Liver (tissue), 8 donors: ENCODE measurements at regions not wholly inside any gene's neighbourhood (a gene's known extent, or its start where the extent isn't known, plus 50 kb on each side); places are given as distances from the start of the nearest gene placed in this dataset.

Source experiments
- DNase-seq: peaks from one replicate; pipeline ENCODE4 v3.0.0-alpha.2; 2017; ENCODE audit warnings: low spot score
- H3K27ac ChIP-seq, 2 donors: one replicate each; pipeline ENCODE4 v1.7.0; 2013; ENCODE audit warnings: inconsistent platforms in 2 of 2, low read length in 2 of 2, control low read depth in 1 of 2, low read depth in 1 of 2, mild to moderate bottlenecking in 1 of 2
- H3K27me3 ChIP-seq, 4 donors: one replicate each; pipeline versions ENCODE4 v1.6.1 to v1.7.0; 2013; ENCODE audit warnings: low read length in 3 of 4, inconsistent platforms in 1 of 4, mild to moderate bottlenecking in 1 of 4, moderate library complexity in 1 of 4; ENCODE audit not compliant: control insufficient read depth in 4 of 4, insufficient read depth in 4 of 4
- H3K36me3 ChIP-seq, 4 donors: one replicate each; pipeline versions ENCODE4 v1.6.1 to v1.7.0; 2013; ENCODE audit warnings: low read length in 3 of 4, mild to moderate bottlenecking in 3 of 4, low read depth in 1 of 4, moderate library complexity in 1 of 4; ENCODE audit not compliant: control insufficient read depth in 4 of 4, insufficient read depth in 3 of 4
- H3K4me1 ChIP-seq, 4 donors: one replicate each; pipeline versions ENCODE4 v1.6.1 to v1.7.0; 2013; ENCODE audit warnings: low read length in 3 of 4, mild to moderate bottlenecking in 3 of 4, moderate library complexity in 1 of 4; ENCODE audit not compliant: control insufficient read depth in 4 of 4, insufficient read depth in 4 of 4
- H3K4me3 ChIP-seq, 3 donors: one replicate each; pipeline versions ENCODE4 v1.6.1 to v1.7.0; 2013; ENCODE audit warnings: low read length in 3 of 3, control low read depth in 1 of 3, low read depth in 1 of 3, mild to moderate bottlenecking in 1 of 3
- H3K9ac ChIP-seq, 2 donors: one replicate each; pipeline ENCODE4 v1.7.0; 2013; ENCODE audit warnings: low read length in 2 of 2, mild to moderate bottlenecking in 2 of 2, moderate library complexity in 2 of 2, control low read depth in 1 of 2, low read depth in 1 of 2
- H3K9me3 ChIP-seq, 4 donors: one replicate each; pipeline versions ENCODE4 v1.6.1 to v1.7.0; 2013; ENCODE audit warnings: low read length in 3 of 4; ENCODE audit not compliant: control insufficient read depth in 4 of 4
- ATF3 ChIP-seq: IDR thresholded peaks from 2 replicates; pipeline ENCODE4 v1.6.1; 2016; ENCODE audit warnings: antibody characterized with exemption
- CTCF ChIP-seq: fragments of 150-350 bp; IDR thresholded peaks from 2 replicates; pipeline ENCODE4 v1.5.1; 2017; ENCODE audit warnings: improper control_type of control experiment, low read depth, low read length; ENCODE audit not compliant: missing input control
- EGR1 ChIP-seq, 2 donors: IDR thresholded peaks; 2 replicates each; pipeline ENCODE4 v1.6.1; 2016 to 2018; ENCODE audit warnings: antibody characterized with exemption in 2 of 2, low read depth in 2 of 2
- FOXA1 ChIP-seq: IDR thresholded peaks from 2 replicates; pipeline ENCODE4 v1.6.1; 2016; ENCODE audit warnings: antibody characterized with exemption
- FOXA2 ChIP-seq: IDR thresholded peaks from 2 replicates; pipeline ENCODE4 v1.6.1; 2016; ENCODE audit warnings: antibody characterized with exemption
- GABPA ChIP-seq, 2 donors: IDR thresholded peaks in 1 of 2; conservative IDR thresholded peaks in 1 of 2; 2 replicates each; pipeline ENCODE4 v1.6.1; 2016; ENCODE audit warnings: antibody characterized with exemption in 2 of 2, mild to moderate bottlenecking in 1 of 2, moderate library complexity in 1 of 2
- HNF4A ChIP-seq, 2 donors: conservative IDR thresholded peaks; 2 replicates each; pipeline ENCODE4 v1.6.1; 2016; ENCODE audit warnings: antibody characterized with exemption in 2 of 2, mild to moderate bottlenecking in 2 of 2
- JUND ChIP-seq, 2 donors: IDR thresholded peaks; 2 replicates each; pipeline ENCODE4 v1.6.1; 2016; ENCODE audit warnings: antibody characterized with exemption in 2 of 2
- MAX ChIP-seq: IDR thresholded peaks from 2 replicates; pipeline ENCODE4 v1.6.1; 2016; ENCODE audit warnings: antibody characterized with exemption
- NR2F2 ChIP-seq: IDR thresholded peaks from 2 replicates; pipeline ENCODE4 v1.6.1; 2016; ENCODE audit warnings: antibody characterized with exemption
- REST ChIP-seq: IDR thresholded peaks from 2 replicates; pipeline ENCODE4 v1.6.1; 2016; ENCODE audit warnings: antibody characterized with exemption, mild to moderate bottlenecking
- RXRA ChIP-seq, 2 donors: IDR thresholded peaks; 2 replicates each; pipeline ENCODE4 v1.6.1; 2017 to 2018; ENCODE audit warnings: antibody characterized with exemption in 2 of 2, mild to moderate bottlenecking in 1 of 2
- SP1 ChIP-seq: IDR thresholded peaks from 2 replicates; pipeline ENCODE4 v1.6.1; 2018; ENCODE audit warnings: antibody characterized with exemption, mild to moderate bottlenecking
- TAF1 ChIP-seq: conservative IDR thresholded peaks from 2 replicates; pipeline ENCODE4 v1.6.1; 2016; ENCODE audit warnings: antibody characterized with exemption, mild to moderate bottlenecking
- YY1 ChIP-seq: IDR thresholded peaks from 2 replicates; pipeline ENCODE4 v1.6.1; 2016; ENCODE audit warnings: antibody characterized with exemption, mild to moderate bottlenecking
- ZBTB33 ChIP-seq: IDR thresholded peaks from 2 replicates; pipeline ENCODE4 v1.6.1; 2016; ENCODE audit warnings: antibody characterized with exemption
- WGBS: extraction: QIAGEN DNeasy Blood & Tissue Kit; methylation state at CpG from one replicate; pipeline ENCODE4 v1.1.7; 2013; 5-methylcytosine and 5-hydroxymethylcytosine counted together
- donor health status: healthy.
- donor health status: healthy.
- donor health status: healthy.
- donor health status: healthy.
- donor health status: healthy.

- H3K27ac ChIP-seq = no peak overlapping the region
- no peak for DNase-seq
- H3K4me1 ChIP-seq = no peaks in the 10 kb centered on the region
- 79% methylated on average over 13 of the region's 13 CpGs for WGBS
- TF ChIP-seq SP1 (no peak), RXRA (IDR thresholded peaks at IDR 0.05) (no peak), CTCF (no peak), MAX (no peak), TAF1 (no peak), YY1 (no peak), FOXA2 (no peak), EGR1 (IDR thresholded peaks at IDR 0.05; ENCODE audit: low read depth in 2 of 2) (no peak), HNF4A (conservative IDR thresholded peaks at IDR 0.05) (no peak), GABPA (IDR thresholded peaks at IDR 0.05 in 1 of 2, conservative IDR thresholded peaks at IDR 0.05 in 1 of 2) (no peak), ZBTB33 (no peak), FOXA1 (no peak), JUND (IDR thresholded peaks at IDR 0.05) (no peak), NR2F2 (no peak), ATF3 (no peak)
- no peaks in the 10 kb centered on the region for H3K27me3 ChIP-seq
- H3K9ac ChIP-seq = no peak overlapping the region
- H3K4me3 ChIP-seq = no peak overlapping the region
- no peaks in the 10 kb centered on the region for H3K36me3 ChIP-seq
- no peaks in the 10 kb centered on the region for H3K9me3 ChIP-seq
Measured at GRCh38 chr16:81172769-81173658, 65.5 kb upstream of the BCO1 start.

GRCh38 chr16:81170824-81171223, 67.7 kb upstream of the BCO1 start:
- no peaks in the 10 kb centered on the region for H3K9me3 ChIP-seq
- no peak overlapping the region for H3K4me3 ChIP-seq
- no peaks in the 10 kb centered on the region for H3K36me3 ChIP-seq
- H3K27me3 ChIP-seq = no peaks in the 10 kb centered on the region
- 55% methylated on average over 7 of the region's 7 CpGs for WGBS
- no peak overlapping the region for H3K27ac ChIP-seq
- no peak for DNase-seq
- H3K4me1 ChIP-seq = no peaks in the 10 kb centered on the region
- TF ChIP-seq REST (peak; percentile 20), ZBTB33 (no peak)
- H3K9ac ChIP-seq = no peak overlapping the region
